ENCODE measurements at regions not wholly inside any gene's neighbourhood (a gene's known extent, or its start where the extent isn't known, plus 50 kb on each side); places are given as distances from the start of the nearest gene placed in this dataset.

DNA sequence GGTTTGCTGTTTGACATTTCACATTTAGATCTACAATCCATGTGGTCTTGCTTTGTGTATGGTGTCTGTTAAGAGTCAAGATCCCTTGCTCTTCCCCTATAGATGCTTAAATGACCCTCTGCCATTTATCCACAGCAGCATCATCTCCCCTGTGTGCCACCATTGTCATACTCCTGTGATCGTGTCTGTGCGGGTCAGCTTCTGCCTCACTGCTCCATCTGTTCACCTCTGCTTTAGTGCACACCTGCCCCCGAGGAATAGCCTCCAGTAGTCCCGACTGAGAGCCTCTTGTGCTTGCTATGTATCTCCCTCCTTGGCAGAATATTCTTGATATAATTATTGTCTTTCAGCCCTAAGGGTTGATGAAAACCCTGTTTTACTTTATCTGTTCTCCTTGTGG lies 551.2 kb downstream of the CDH26 start:
- Mint-ChIP-seq H3K36me3 (no peaks in the 10 kb centered on the region), H3K9me3 (peaks cover 7% of the 10 kb centered on the region), H3K27me3 (peaks cover 1% of the 10 kb centered on the region), H3K4me3 (no peak overlapping the region), H3K27ac (no peak overlapping the region), H3K4me1 (no peaks in the 10 kb centered on the region)
- DNase-seq (ENCODE audit: low spot score in 2 of 2) (no peak), ATAC-seq (ENCODE audit: low read depth) (no peak)

DNA sequence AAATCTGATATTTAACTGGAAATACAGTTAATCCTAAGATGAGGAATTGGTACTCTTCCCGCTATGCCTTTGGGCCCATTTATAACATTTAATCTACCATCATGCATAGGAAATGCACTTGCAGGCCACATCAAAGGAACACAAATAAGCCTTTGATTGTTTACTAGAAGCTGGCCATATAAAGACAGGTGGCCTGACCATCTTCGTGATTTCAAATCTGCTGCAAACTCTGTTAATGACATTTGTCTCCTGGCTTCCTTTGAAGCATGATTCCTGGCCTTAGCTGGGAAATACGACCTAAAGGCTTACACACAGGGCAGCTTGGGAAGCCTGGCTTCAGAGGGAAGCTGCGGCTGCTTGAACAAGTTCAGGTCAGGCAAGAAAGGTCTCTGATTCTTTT lies 552.1 kb downstream of the CDH26 start:
- DNase-seq (ENCODE audit: low spot score in 2 of 2) (no peak), ATAC-seq (ENCODE audit: low read depth) (no peak)
- Mint-ChIP-seq H3K4me3 (no peak overlapping the region), H3K27ac (no peak overlapping the region), H3K4me1 (no peaks in the 10 kb centered on the region), H3K27me3 (peaks cover 1% of the 10 kb centered on the region), H3K36me3 (no peaks in the 10 kb centered on the region), H3K9me3 (peaks cover 7% of the 10 kb centered on the region)

- H3K4me1 Mint-ChIP-seq = no peaks in the 10 kb centered on the region
- ATAC-seq (ENCODE audit: low read depth) = no peak
- no peak for DNase-seq (ENCODE audit: low spot score in 2 of 2)
Measured at GRCh38 chr20:60512443-60512842, 554.2 kb downstream of the CDH26 start.

GRCh38 chr20:60513141-60513540 lies 554.9 kb downstream of the CDH26 start:
- no peaks in the 10 kb centered on the region for H3K27me3 Mint-ChIP-seq
- ATAC-seq (ENCODE audit: low read depth) (no peak), DNase-seq (ENCODE audit: low spot score in 2 of 2) (no peak)
- H3K27ac Mint-ChIP-seq = no peak overlapping the region
- no peak overlapping the region for H3K4me3 Mint-ChIP-seq
- no peaks in the 10 kb centered on the region for H3K36me3 Mint-ChIP-seq
- H3K9me3 Mint-ChIP-seq = peaks cover 7% of the 10 kb centered on the region
- no peaks in the 10 kb centered on the region for H3K4me1 Mint-ChIP-seq

More at GRCh38 chr20:60512443-60512842, 554.2 kb downstream of the CDH26 start:
- Mint-ChIP-seq H3K27ac (no peak overlapping the region), H3K27me3 (no peaks in the 10 kb centered on the region), H3K4me3 (no peak overlapping the region), H3K36me3 (no peaks in the 10 kb centered on the region), H3K9me3 (peaks cover 7% of the 10 kb centered on the region)

DNA sequence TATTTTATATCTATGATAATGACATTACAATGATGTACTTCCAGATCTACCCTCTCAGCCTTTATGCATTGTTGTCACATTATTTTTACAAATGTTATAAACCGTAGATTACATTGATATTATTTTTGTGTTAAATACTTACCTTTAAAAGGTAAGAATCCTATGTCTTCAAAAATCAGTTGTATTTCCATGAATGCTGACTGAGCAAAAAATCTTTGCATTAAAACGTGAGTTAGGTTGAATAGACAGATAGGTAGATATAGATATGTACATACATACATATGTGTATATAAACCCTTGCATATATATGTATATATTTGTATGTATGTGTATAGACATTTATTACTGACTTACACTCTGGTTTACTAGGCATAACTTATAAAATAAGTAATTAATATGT lies 558.2 kb downstream of the CDH26 start:
- no peak overlapping the region for H3K4me3 Mint-ChIP-seq
- H3K9me3 Mint-ChIP-seq = peaks cover 11% of the 10 kb centered on the region
- H3K4me1 Mint-ChIP-seq = no peaks in the 10 kb centered on the region
- H3K27me3 Mint-ChIP-seq = no peaks in the 10 kb centered on the region
- DNase-seq (ENCODE audit: low spot score in 2 of 2) (no peak), ATAC-seq (ENCODE audit: low read depth) (no peak)
- H3K36me3 Mint-ChIP-seq = no peaks in the 10 kb centered on the region
- no peak overlapping the region for H3K27ac Mint-ChIP-seq

DNA sequence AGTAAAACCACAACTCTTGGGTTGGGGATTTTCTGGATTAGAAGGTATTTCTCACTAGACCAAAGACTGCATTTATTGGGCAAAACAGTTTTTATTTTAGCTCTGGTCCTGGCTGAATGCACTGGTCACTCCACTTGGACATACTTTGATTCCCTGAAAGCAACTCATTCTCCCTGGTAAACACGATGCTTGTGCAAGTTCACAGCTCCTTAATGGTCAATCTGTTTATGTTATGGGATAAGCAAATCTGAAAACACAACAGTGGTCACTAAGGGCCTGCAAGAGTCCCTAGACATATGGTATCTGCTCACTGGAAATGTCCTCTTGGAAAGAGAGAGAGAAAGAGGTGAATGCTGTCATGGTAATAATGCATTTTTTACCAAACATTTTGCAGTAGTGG lies 559.8 kb downstream of the CDH26 start:
- Mint-ChIP-seq H3K36me3 (no peaks in the 10 kb centered on the region), H3K27ac (no peak overlapping the region), H3K27me3 (no peaks in the 10 kb centered on the region), H3K4me3 (no peak overlapping the region), H3K9me3 (peaks cover 7% of the 10 kb centered on the region), H3K4me1 (no peaks in the 10 kb centered on the region)
- no peak for ATAC-seq (ENCODE audit: low read depth)
- DNase-seq (ENCODE audit: low spot score in 2 of 2) = no peak

- Mint-ChIP-seq H3K27ac (no peak overlapping the region), H3K4me3 (no peak overlapping the region), H3K9me3 (peaks cover 10% of the 10 kb centered on the region), H3K27me3 (no peaks in the 10 kb centered on the region), H3K36me3 (no peaks in the 10 kb centered on the region), H3K4me1 (no peaks in the 10 kb centered on the region)
- ATAC-seq (ENCODE audit: low read depth) (no peak), DNase-seq (ENCODE audit: low spot score in 2 of 2) (no peak)
Measured at GRCh38 chr20:60525397-60525796, 567.2 kb downstream of the CDH26 start.

DNA sequence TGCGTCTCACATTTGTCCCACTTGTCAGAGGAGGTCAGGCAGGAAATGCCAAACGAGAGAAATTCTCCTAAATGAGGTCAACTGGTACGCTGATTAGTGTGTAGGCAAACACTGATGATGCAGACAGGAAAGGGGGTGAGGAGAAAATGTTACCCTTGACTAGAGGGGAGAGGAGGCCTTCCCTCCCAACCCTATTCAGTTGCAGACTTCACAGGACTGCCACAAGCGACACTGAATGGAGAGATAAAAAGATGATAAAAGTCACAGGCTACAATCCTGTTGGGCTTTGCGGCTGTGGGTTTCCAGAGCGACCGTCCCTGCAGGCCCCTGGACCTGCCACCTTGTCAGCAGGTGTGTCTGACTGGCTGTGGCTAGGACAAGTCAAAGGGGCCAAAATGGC lies 569.4 kb downstream of the CDH26 start:
- Mint-ChIP-seq H3K4me1 (no peaks in the 10 kb centered on the region), H3K36me3 (no peaks in the 10 kb centered on the region), H3K27me3 (no peaks in the 10 kb centered on the region), H3K9me3 (peaks cover 10% of the 10 kb centered on the region), H3K27ac (no peak overlapping the region), H3K4me3 (no peak overlapping the region)
- ATAC-seq (ENCODE audit: low read depth) = no peak
- no peak for DNase-seq (ENCODE audit: low spot score in 2 of 2)

DNA sequence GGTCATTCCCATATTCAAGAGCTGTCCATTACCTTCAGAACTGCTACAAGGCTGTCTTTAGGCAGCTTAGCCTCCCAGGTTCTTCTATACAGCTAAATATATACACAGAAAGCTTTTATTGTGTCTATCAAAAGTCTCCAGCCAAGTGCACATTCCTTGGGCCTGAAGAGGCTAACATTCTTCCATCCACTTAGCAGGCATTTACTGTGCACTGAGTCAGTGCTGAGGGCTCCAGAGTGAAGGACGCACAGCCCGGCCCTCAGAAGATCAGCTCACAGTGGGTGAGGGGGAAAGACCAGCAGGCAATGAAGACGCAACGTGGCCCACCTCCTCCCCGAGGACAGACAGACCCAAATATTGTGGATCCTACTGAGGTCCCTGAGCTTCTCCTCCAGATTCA lies 569.9 kb downstream of the CDH26 start:
- Mint-ChIP-seq H3K27ac (no peak overlapping the region), H3K4me1 (no peaks in the 10 kb centered on the region), H3K9me3 (peaks cover 10% of the 10 kb centered on the region), H3K4me3 (no peak overlapping the region), H3K36me3 (no peaks in the 10 kb centered on the region), H3K27me3 (no peaks in the 10 kb centered on the region)
- ATAC-seq (ENCODE audit: low read depth) (no peak), DNase-seq (ENCODE audit: low spot score in 2 of 2) (no peak)

- H3K27ac Mint-ChIP-seq = no peak overlapping the region
- ATAC-seq (ENCODE audit: low read depth) = no peak
- H3K4me1 Mint-ChIP-seq = no peaks in the 10 kb centered on the region
- peaks cover 7% of the 10 kb centered on the region for H3K9me3 Mint-ChIP-seq
- H3K4me3 Mint-ChIP-seq = no peak overlapping the region
- no peak for DNase-seq (ENCODE audit: low spot score in 2 of 2)
- H3K36me3 Mint-ChIP-seq = no peaks in the 10 kb centered on the region
- no peaks in the 10 kb centered on the region for H3K27me3 Mint-ChIP-seq
Measured at GRCh38 chr20:60529149-60529548, 570.9 kb downstream of the CDH26 start.

DNA sequence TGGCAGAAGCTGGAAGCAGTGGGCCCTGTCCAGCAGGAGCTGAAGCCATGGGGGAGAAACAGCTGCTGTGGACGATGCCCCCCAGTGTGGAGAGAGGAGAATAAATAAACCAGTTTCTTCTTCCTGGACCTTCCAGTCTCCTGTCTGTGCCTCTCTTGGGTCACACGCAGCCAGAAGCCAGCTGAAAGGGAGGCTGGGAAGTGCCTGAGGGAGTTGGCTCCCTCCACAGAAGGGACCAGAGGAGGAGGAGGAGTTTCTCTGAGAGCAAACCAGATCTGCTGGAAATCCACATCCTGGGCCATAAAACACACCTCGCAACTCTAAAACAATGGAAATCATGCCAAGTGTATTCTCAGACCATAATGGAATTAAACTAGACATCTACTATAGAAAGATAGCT lies 577.0 kb downstream of the CDH26 start:
- H3K9me3 Mint-ChIP-seq = peaks cover 4% of the 10 kb centered on the region
- no peak overlapping the region for H3K4me3 Mint-ChIP-seq
- DNase-seq (ENCODE audit: low spot score in 2 of 2) (no peak), ATAC-seq (ENCODE audit: low read depth) (no peak)
- no peak overlapping the region for H3K27ac Mint-ChIP-seq
- H3K36me3 Mint-ChIP-seq = no peaks in the 10 kb centered on the region
- no peaks in the 10 kb centered on the region for H3K4me1 Mint-ChIP-seq
- peaks cover 4% of the 10 kb centered on the region for H3K27me3 Mint-ChIP-seq

DNA sequence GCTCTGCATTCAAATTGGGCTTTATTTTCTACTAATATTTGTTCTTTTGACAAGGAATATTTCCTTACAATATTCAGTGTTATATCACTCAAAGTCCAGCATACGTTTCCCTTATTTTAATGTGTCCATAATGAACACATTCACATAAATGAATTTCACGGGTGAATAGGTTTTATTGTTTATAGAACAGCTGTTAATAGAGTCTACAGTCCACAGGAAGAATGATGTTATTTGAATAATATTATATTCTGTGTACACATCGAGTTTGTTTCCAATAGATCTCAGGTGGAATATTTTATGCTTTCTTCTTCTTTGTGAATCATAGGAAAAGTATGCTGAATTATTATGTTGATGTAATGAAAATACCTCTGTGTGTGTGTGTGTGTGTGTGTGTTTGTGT lies 582.4 kb downstream of the CDH26 start:
- Mint-ChIP-seq H3K27me3 (no peaks in the 10 kb centered on the region), H3K4me3 (no peak overlapping the region), H3K9me3 (no peaks in the 10 kb centered on the region), H3K36me3 (no peaks in the 10 kb centered on the region), H3K4me1 (no peaks in the 10 kb centered on the region), H3K27ac (no peak overlapping the region)
- ATAC-seq (ENCODE audit: low read depth) = no peak
- DNase-seq (ENCODE audit: low spot score in 2 of 2) = no peak

GRCh38 chr20:60541991-60542390 lies 583.8 kb downstream of the CDH26 start:
- H3K36me3 Mint-ChIP-seq = no peaks in the 10 kb centered on the region

GRCh38 chr20:60543598-60543997 lies 585.4 kb downstream of the CDH26 start:
- no peak overlapping the region for H3K4me3 Mint-ChIP-seq
- DNase-seq (ENCODE audit: low spot score in 2 of 2) (no peak), ATAC-seq (ENCODE audit: low read depth) (no peak)
- H3K27me3 Mint-ChIP-seq = no peaks in the 10 kb centered on the region
- peaks cover 10% of the 10 kb centered on the region for H3K9me3 Mint-ChIP-seq
- no peaks in the 10 kb centered on the region for H3K4me1 Mint-ChIP-seq
- H3K36me3 Mint-ChIP-seq = no peaks in the 10 kb centered on the region
- H3K27ac Mint-ChIP-seq = no peak overlapping the region

More at GRCh38 chr20:60541991-60542390, 583.8 kb downstream of the CDH26 start:
- H3K9me3 Mint-ChIP-seq = peaks cover 4% of the 10 kb centered on the region
- no peak overlapping the region for H3K27ac Mint-ChIP-seq
- H3K27me3 Mint-ChIP-seq = no peaks in the 10 kb centered on the region
- ATAC-seq (ENCODE audit: low read depth) = no peak
- DNase-seq (ENCODE audit: low spot score in 2 of 2) = no peak
- no peaks in the 10 kb centered on the region for H3K4me1 Mint-ChIP-seq
- no peak overlapping the region for H3K4me3 Mint-ChIP-seq

DNA sequence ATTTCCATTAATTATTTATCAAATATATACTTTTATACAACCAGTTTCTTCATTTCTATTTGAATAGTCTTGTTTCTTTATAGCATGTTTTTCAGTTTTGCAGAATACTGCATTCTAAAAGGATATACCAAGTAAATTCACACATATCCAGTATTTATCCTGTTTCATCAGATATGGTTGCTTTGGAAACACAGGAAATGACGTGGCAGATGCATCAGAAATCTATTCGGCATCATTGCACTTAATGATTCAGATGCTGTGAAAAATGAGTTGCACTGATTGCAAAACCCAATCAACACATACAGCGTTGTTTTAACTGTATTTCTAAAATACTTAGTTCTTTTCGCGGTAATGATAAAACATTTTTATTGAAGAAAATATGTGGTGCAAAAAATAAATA lies 594.9 kb downstream of the CDH26 start:
- Mint-ChIP-seq H3K4me3 (no peak overlapping the region), H3K27me3 (peaks cover 4% of the 10 kb centered on the region), H3K36me3 (no peaks in the 10 kb centered on the region), H3K4me1 (no peaks in the 10 kb centered on the region), H3K27ac (no peak overlapping the region), H3K9me3 (peaks cover 4% of the 10 kb centered on the region)
- DNase-seq (ENCODE audit: low spot score in 2 of 2) (no peak), ATAC-seq (ENCODE audit: low read depth) (no peak)

GRCh38 chr20:60558486-60558885 lies 600.3 kb downstream of the CDH26 start:
- Mint-ChIP-seq H3K4me3 (no peak overlapping the region), H3K27ac (no peak overlapping the region), H3K4me1 (no peaks in the 10 kb centered on the region), H3K27me3 (peaks cover 6% of the 10 kb centered on the region), H3K36me3 (no peaks in the 10 kb centered on the region), H3K9me3 (peaks cover 2% of the 10 kb centered on the region)
- DNase-seq (ENCODE audit: low spot score in 2 of 2) = no peak
- ATAC-seq (ENCODE audit: low read depth) = no peak
